SK-N-SH (cell line): ENCODE measurements at regions not wholly inside any gene's neighbourhood (a gene's known extent, or its start where the extent isn't known, plus 50 kb on each side); places are given as distances from the start of the nearest gene placed in this dataset.
A peak's percentile ranks its signal among the peaks of the same experiment; 100 is the strongest.

Experiments used
- CTCF ChIP-seq: fragments of 200-600 bp; sonication (generic); IDR thresholded peaks from 2 replicates; pipeline ENCODE4 v1.6.1; 2017; ENCODE audit warnings: antibody characterized with exemption, mild to moderate bottlenecking, moderate library complexity
- EP300 ChIP-seq, 2 experiments: IDR thresholded peaks; 2 replicates each; pipeline versions ENCODE4 v1.4.0 to v1.6.1; 2012; ENCODE audit warnings: borderline replicate concordance in 1 of 2, low read depth in 1 of 2, low read length in 1 of 2
- EZH2phosphoT487 ChIP-seq: fragments of 200-600 bp; sonication (generic); IDR thresholded peaks from 2 replicates; pipeline ENCODE4 v1.6.1; 2017; ENCODE audit warnings: low read depth, mixed run types, mild to moderate bottlenecking, antibody characterized with exemption, moderate library complexity, borderline replicate concordance
- FOSL2 ChIP-seq: IDR thresholded peaks from 2 replicates; pipeline ENCODE4 v1.4.0; 2012; ENCODE audit warnings: low read depth, mild to moderate bottlenecking, moderate library complexity, borderline replicate concordance
- NRF1 ChIP-seq: IDR thresholded peaks from 2 replicates; pipeline ENCODE4 v1.6.1; 2012; ENCODE audit warnings: low read depth, mild to moderate bottlenecking, low read length
- SIN3A ChIP-seq: IDR thresholded peaks from 2 replicates; pipeline ENCODE4 v1.6.1; 2012; ENCODE audit warnings: low read depth, mild to moderate bottlenecking, low read length, moderate library complexity, borderline replicate concordance
- TAF1 ChIP-seq: IDR thresholded peaks from 2 replicates; pipeline ENCODE4 v1.6.1; 2012; ENCODE audit warnings: low read depth, mild to moderate bottlenecking, low read length, moderate library complexity, borderline replicate concordance
- YY1 ChIP-seq: IDR thresholded peaks from 2 replicates; pipeline ENCODE4 v1.4.0; 2012; ENCODE audit warnings: low read depth, mild to moderate bottlenecking
- ZBTB33 ChIP-seq: IDR thresholded peaks from 2 replicates; pipeline ENCODE4 v1.4.0; 2012; ENCODE audit warnings: low read depth, borderline replicate concordance
- TF ChIP-seq, protein P1 (sequence below): IDR thresholded peaks from 2 replicates; pipeline ENCODE4 v1.6.1; 2012; ENCODE audit warnings: mild to moderate bottlenecking, low read depth, low read length, moderate library complexity
- TF ChIP-seq, protein P2 (sequence below): fragments of 150-350 bp; IDR thresholded peaks from 2 replicates; pipeline ENCODE4 v1.6.1; 2017; ENCODE audit warnings: antibody characterized with exemption, low read length, low read depth, borderline replicate concordance
- TF ChIP-seq, protein P3 (sequence below): IDR thresholded peaks from 2 replicates; pipeline ENCODE4 v1.4.0; 2012; ENCODE audit warnings: low read depth, borderline replicate concordance
- TF ChIP-seq, protein P4 (sequence below): fragments of 150-350 bp; IDR thresholded peaks from 2 replicates; pipeline ENCODE4 v1.6.1; 2016; ENCODE audit warnings: mild to moderate bottlenecking, low read depth, low read length

DNA sequence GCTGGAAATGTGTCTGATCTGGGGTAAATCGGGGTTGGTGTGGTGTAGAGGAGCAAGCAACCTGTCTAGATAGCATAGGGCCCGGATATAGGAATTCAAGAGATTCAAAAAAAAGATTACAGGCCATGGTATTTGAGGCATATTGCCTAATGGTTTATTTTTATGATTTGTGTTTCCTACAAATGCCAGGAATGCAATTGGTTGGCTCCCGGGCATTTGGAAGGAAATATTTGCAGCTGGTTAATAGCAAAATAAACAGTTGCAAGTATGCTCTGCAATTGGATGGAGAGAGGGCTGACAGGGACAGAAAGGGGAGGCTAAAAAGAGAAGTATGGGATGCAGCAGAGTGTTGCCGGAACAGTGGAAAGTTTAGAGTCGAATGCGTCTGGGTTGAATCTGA lies 315.6 kb upstream of the ATP2B1 start:
- TF ChIP-seq NRF1 (no peak), CTCF (no peak), FOSL2 (no peak), SIN3A (no peak), ZBTB33 (no peak), TAF1 (no peak), EZH2phosphoT487 (no peak), EP300 (IDR thresholded peaks at IDR 0.05; ENCODE audit: borderline replicate concordance in 1 of 2, low read depth in 1 of 2, low read length in 1 of 2) (peak in 1 of 2 experiments; percentile 51; a peak in 1 of 4 replicates), YY1 (no peak)
- TF ChIP-seq, protein P1, sequence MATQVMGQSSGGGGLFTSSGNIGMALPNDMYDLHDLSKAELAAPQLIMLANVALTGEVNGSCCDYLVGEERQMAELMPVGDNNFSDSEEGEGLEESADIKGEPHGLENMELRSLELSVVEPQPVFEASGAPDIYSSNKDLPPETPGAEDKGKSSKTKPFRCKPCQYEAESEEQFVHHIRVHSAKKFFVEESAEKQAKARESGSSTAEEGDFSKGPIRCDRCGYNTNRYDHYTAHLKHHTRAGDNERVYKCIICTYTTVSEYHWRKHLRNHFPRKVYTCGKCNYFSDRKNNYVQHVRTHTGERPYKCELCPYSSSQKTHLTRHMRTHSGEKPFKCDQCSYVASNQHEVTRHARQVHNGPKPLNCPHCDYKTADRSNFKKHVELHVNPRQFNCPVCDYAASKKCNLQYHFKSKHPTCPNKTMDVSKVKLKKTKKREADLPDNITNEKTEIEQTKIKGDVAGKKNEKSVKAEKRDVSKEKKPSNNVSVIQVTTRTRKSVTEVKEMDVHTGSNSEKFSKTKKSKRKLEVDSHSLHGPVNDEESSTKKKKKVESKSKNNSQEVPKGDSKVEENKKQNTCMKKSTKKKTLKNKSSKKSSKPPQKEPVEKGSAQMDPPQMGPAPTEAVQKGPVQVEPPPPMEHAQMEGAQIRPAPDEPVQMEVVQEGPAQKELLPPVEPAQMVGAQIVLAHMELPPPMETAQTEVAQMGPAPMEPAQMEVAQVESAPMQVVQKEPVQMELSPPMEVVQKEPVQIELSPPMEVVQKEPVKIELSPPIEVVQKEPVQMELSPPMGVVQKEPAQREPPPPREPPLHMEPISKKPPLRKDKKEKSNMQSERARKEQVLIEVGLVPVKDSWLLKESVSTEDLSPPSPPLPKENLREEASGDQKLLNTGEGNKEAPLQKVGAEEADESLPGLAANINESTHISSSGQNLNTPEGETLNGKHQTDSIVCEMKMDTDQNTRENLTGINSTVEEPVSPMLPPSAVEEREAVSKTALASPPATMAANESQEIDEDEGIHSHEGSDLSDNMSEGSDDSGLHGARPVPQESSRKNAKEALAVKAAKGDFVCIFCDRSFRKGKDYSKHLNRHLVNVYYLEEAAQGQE: no peak
- TF ChIP-seq, protein P2, sequence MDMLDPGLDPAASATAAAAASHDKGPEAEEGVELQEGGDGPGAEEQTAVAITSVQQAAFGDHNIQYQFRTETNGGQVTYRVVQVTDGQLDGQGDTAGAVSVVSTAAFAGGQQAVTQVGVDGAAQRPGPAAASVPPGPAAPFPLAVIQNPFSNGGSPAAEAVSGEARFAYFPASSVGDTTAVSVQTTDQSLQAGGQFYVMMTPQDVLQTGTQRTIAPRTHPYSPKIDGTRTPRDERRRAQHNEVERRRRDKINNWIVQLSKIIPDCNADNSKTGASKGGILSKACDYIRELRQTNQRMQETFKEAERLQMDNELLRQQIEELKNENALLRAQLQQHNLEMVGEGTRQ: no peak
- TF ChIP-seq, protein P3, sequence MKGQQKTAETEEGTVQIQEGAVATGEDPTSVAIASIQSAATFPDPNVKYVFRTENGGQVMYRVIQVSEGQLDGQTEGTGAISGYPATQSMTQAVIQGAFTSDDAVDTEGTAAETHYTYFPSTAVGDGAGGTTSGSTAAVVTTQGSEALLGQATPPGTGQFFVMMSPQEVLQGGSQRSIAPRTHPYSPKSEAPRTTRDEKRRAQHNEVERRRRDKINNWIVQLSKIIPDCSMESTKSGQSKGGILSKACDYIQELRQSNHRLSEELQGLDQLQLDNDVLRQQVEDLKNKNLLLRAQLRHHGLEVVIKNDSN: no peak
- TF ChIP-seq, protein P4, sequence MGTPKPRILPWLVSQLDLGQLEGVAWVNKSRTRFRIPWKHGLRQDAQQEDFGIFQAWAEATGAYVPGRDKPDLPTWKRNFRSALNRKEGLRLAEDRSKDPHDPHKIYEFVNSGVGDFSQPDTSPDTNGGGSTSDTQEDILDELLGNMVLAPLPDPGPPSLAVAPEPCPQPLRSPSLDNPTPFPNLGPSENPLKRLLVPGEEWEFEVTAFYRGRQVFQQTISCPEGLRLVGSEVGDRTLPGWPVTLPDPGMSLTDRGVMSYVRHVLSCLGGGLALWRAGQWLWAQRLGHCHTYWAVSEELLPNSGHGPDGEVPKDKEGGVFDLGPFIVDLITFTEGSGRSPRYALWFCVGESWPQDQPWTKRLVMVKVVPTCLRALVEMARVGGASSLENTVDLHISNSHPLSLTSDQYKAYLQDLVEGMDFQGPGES: no peak
